WTC11 (cell line): ENCODE measurements at regions not wholly inside any gene's neighbourhood (a gene's known extent, or its start where the extent isn't known, plus 50 kb on each side); places are given as distances from the start of the nearest gene placed in this dataset.
A peak's percentile ranks its signal among the peaks of the same experiment; 100 is the strongest.

Experiments used
- ATAC-seq: fragments of 200-7000 bp; cut with Tn5 transposase; 2 replicates; pipeline ENCODE4 v1.10.0; 2021; ENCODE audit warnings: mild to moderate bottlenecking, moderate library complexity
- CTCF ChIA-PET: fragments of 300-600 bp; sonication (Branson Sonifier 250); formaldehyde crosslinking; loops from one replicate; lab custom pipeline; 2021; ENCODE audit warnings: antibody characterized with exemption; lab: Charles Lee
- POLR2A ChIA-PET: fragments of 350-600 bp; sonication (Branson Sonifier 250); formaldehyde crosslinking; loops from one replicate; lab custom pipeline; 2021; ENCODE audit warnings: antibody characterized with exemption; lab: Charles Lee
- DNase-seq: peaks from one replicate; pipeline ENCODE4 v3.0.0; 2021; ENCODE audit warnings: low spot score
- H3K27ac Mint-ChIP-seq: 2 replicates; pipeline ENCODE4 v1.8.0; 2021; ENCODE audit warnings: mixed read lengths
- H3K27me3 Mint-ChIP-seq: 2 replicates; pipeline ENCODE4 v1.8.0; 2021; ENCODE audit warnings: low read depth, mild to moderate bottlenecking, moderate library complexity, mixed read lengths
- H3K36me3 Mint-ChIP-seq: 2 replicates; pipeline ENCODE4 v1.8.0; 2021; ENCODE audit warnings: mixed read lengths
- H3K4me1 Mint-ChIP-seq: 2 replicates; pipeline ENCODE4 v1.8.0; 2022; ENCODE audit warnings: mixed read lengths
- H3K4me3 Mint-ChIP-seq: 2 replicates; pipeline ENCODE4 v1.8.0; 2021; ENCODE audit warnings: mild to moderate bottlenecking, moderate library complexity, mixed read lengths
- H3K9me3 Mint-ChIP-seq: 2 replicates; pipeline ENCODE4 v1.8.0; 2021; ENCODE audit warnings: mixed read lengths
- AFF4 ChIP-seq: sonication (generic); formaldehyde crosslinking; IDR thresholded peaks from 2 replicates; pipeline ENCODE4 v1.8.1; 2023; ENCODE audit warnings: mild to moderate bottlenecking, missing genetic modification reagents, borderline replicate concordance
- ARID4B ChIP-seq: sonication (generic); formaldehyde crosslinking; IDR thresholded peaks from 2 replicates; pipeline ENCODE4 v1.8.0; 2023; ENCODE audit warnings: missing genetic modification reagents, mild to moderate bottlenecking, borderline replicate concordance
- ATF1 ChIP-seq: sonication (generic); formaldehyde crosslinking; IDR thresholded peaks from 2 replicates; pipeline ENCODE4 v1.8.1; 2023; ENCODE audit warnings: mild to moderate bottlenecking, moderate library complexity, missing genetic modification reagents
- ATF2 ChIP-seq: sonication (generic); formaldehyde crosslinking; IDR thresholded peaks from 2 replicates; pipeline ENCODE4 v1.8.1; 2022; ENCODE audit warnings: low read depth, missing genetic modification reagents, borderline replicate concordance
- E2F4 ChIP-seq: sonication (generic); formaldehyde crosslinking; IDR thresholded peaks from 2 replicates; pipeline ENCODE4 v1.8.1; 2022; ENCODE audit warnings: low read depth, mild to moderate bottlenecking, moderate library complexity, missing genetic modification reagents, borderline replicate concordance
- E2F5 ChIP-seq: sonication (generic); formaldehyde crosslinking; IDR thresholded peaks from 2 replicates; pipeline ENCODE4 v1.8.1; 2022; ENCODE audit warnings: mild to moderate bottlenecking, moderate library complexity, missing genetic modification reagents
- EMX1 ChIP-seq: fragments of 250-450 bp; sonication (Bioruptor Pico); IDR thresholded peaks from 2 replicates; pipeline ENCODE4 v1.8.0; 2021; ENCODE audit warnings: mild to moderate bottlenecking
- GTF2I ChIP-seq: fragments of 250-450 bp; sonication (Bioruptor Pico); conservative IDR thresholded peaks from 2 replicates; pipeline ENCODE4 v1.4.0; 2021; ENCODE audit warnings: mild to moderate bottlenecking
- IRF2 ChIP-seq: sonication (generic); formaldehyde crosslinking; IDR thresholded peaks from 2 replicates; pipeline ENCODE4 v1.8.0; 2022; ENCODE audit warnings: low read depth, missing genetic modification reagents, borderline replicate concordance
- JUN ChIP-seq: sonication (generic); formaldehyde crosslinking; IDR thresholded peaks from 2 replicates; pipeline ENCODE4 v1.8.0; 2023; ENCODE audit warnings: mild to moderate bottlenecking, missing genetic modification reagents
- MAX ChIP-seq: sonication (generic); formaldehyde crosslinking; IDR thresholded peaks from 2 replicates; pipeline ENCODE4 v1.8.0; 2022; ENCODE audit warnings: mild to moderate bottlenecking, missing genetic modification reagents
- NFATC4 ChIP-seq: fragments of 250-450 bp; sonication (Bioruptor Pico); IDR thresholded peaks from 2 replicates; pipeline ENCODE4 v1.9.0; 2021; ENCODE audit warnings: mild to moderate bottlenecking
- NR2C2 ChIP-seq: sonication (generic); formaldehyde crosslinking; IDR thresholded peaks from 2 replicates; pipeline ENCODE4 v1.8.0; 2022; ENCODE audit warnings: mild to moderate bottlenecking, missing genetic modification reagents
- SMAD4 ChIP-seq: sonication (generic); formaldehyde crosslinking; IDR thresholded peaks from 2 replicates; pipeline ENCODE4 v1.8.0; 2022; ENCODE audit warnings: mild to moderate bottlenecking, missing genetic modification reagents
- SOX15 ChIP-seq: fragments of 250-450 bp; sonication (Bioruptor Pico); IDR thresholded peaks from 2 replicates; pipeline ENCODE4 v1.9.0; 2021; ENCODE audit warnings: mild to moderate bottlenecking
- ZMAT4 ChIP-seq: fragments of 250-450 bp; sonication (Bioruptor Pico); IDR thresholded peaks from 2 replicates; pipeline ENCODE4 v1.9.0; 2021; ENCODE audit warnings: mild to moderate bottlenecking
- ZNF317 ChIP-seq: sonication (generic); formaldehyde crosslinking; IDR thresholded peaks from 2 replicates; pipeline ENCODE4 v1.8.1; 2023; ENCODE audit warnings: low read depth, mild to moderate bottlenecking, moderate library complexity, missing genetic modification reagents, borderline replicate concordance
- ZNF396 ChIP-seq: fragments of 250-450 bp; sonication (Bioruptor Pico); IDR thresholded peaks from 2 replicates; pipeline ENCODE4 v1.8.0; 2021; ENCODE audit warnings: mild to moderate bottlenecking, moderate library complexity, borderline replicate concordance
- ZNF416 ChIP-seq: fragments of 250-450 bp; sonication (Bioruptor Pico); IDR thresholded peaks from 2 replicates; pipeline ENCODE4 v1.9.0; 2021; ENCODE audit warnings: mild to moderate bottlenecking, inconsistent platforms

GRCh38 chr9:31908891-31909480, 475.5 kb upstream of the ACO1 start:
- no peak for ATAC-seq
- DNase-seq, result no peak
- TF ChIP-seq ZMAT4 (CRISPR knock-in tag) (no peak), E2F5 (CRISPR knock-in tag) (no peak), GTF2I (CRISPR knock-in tag) (no peak), SMAD4 (CRISPR knock-in tag) (no peak), ARID4B (CRISPR knock-in tag) (no peak), MAX (CRISPR knock-in tag) (no peak), AFF4 (no peak), NFATC4 (no peak), EMX1 (CRISPR knock-in tag) (no peak), ZNF317 (CRISPR knock-in tag) (no peak), ATF2 (CRISPR knock-in tag) (no peak), ZNF416 (CRISPR knock-in tag) (no peak)
- POLR2A ChIA-PET, result no interaction called here
- H3K4me1 Mint-ChIP-seq, result peaks cover 12% of the 10 kb centered on the region
- H3K4me3 Mint-ChIP-seq, result no peak overlapping the region
- H3K9me3 Mint-ChIP-seq, result peaks cover 21% of the 10 kb centered on the region
- CTCF ChIA-PET, result no interaction called here
- peaks cover 10% of the 10 kb centered on the region for H3K36me3 Mint-ChIP-seq
- H3K27ac Mint-ChIP-seq, result no peak overlapping the region
- H3K27me3 Mint-ChIP-seq, result no peaks in the 10 kb centered on the region

GRCh38 chr9:31912636-31913035, 471.8 kb upstream of the ACO1 start:
- CTCF ChIA-PET, result no interaction called here
- Mint-ChIP-seq H3K4me3 (no peak overlapping the region), H3K27ac (peak overlapping the region; percentile 67), H3K9me3 (no peaks in the 10 kb centered on the region), H3K36me3 (no peaks in the 10 kb centered on the region), H3K4me1 (peaks cover 26% of the 10 kb centered on the region), H3K27me3 (no peaks in the 10 kb centered on the region)
- DNase-seq (no peak), ATAC-seq (no peak)
- POLR2A ChIA-PET, result no interaction called here
- TF ChIP-seq AFF4 (no peak), JUN (CRISPR knock-in tag) (no peak), IRF2 (CRISPR knock-in tag) (no peak), E2F4 (CRISPR knock-in tag) (no peak), NR2C2 (no peak), ZNF396 (no peak), ATF1 (no peak), SOX15 (no peak)
